DND-41 (cell line): ENCODE measurements at regions not wholly inside any gene's neighbourhood (a gene's known extent, or its start where the extent isn't known, plus 50 kb on each side); places are given as distances from the start of the nearest gene placed in this dataset.

Source experiments
- ATAC-seq: fragments of 200-7000 bp; cut with Tn5 transposase; 3 replicates; pipeline ENCODE4 v1.9.1; 2021; ENCODE audit warnings: low read depth; ENCODE audit not compliant: insufficient read depth
- DNase-seq: peaks from one replicate; pipeline ENCODE4 v3.0.0-alpha.2; 2020
- H2AFZ ChIP-seq: 2 replicates; pipeline ENCODE4 v1.6.0; 2012; ENCODE audit warnings: low read depth, low read length
- H3K27ac ChIP-seq: 2 replicates; pipeline ENCODE4 v1.5.1; 2012; ENCODE audit warnings: low read length, inconsistent platforms
- H3K27me3 ChIP-seq: fragments of 200-600 bp; sonication (generic); 2 replicates; pipeline ENCODE4 v1.6.0; 2012; ENCODE audit warnings: low read length, mild to moderate bottlenecking, inconsistent platforms; ENCODE audit not compliant: insufficient read depth, poor library complexity
- H3K36me3 ChIP-seq: 2 replicates; pipeline ENCODE4 v1.5.1; 2012; ENCODE audit warnings: low read length, inconsistent platforms; ENCODE audit not compliant: insufficient read depth
- H3K4me1 ChIP-seq: 2 replicates; pipeline ENCODE4 v1.5.1; 2012; ENCODE audit warnings: mild to moderate bottlenecking, low read length; ENCODE audit not compliant: insufficient read depth
- H3K4me2 ChIP-seq: 2 replicates; pipeline ENCODE4 v1.6.0; 2012; ENCODE audit warnings: mild to moderate bottlenecking, moderate library complexity, low read length, inconsistent platforms; ENCODE audit not compliant: insufficient read depth
- H3K4me3 ChIP-seq, 2 experiments: fragments of 200-600 bp in 1 of 2; shearing (Covaris generic) in 1 of 2; 2 replicates each; pipeline ENCODE4 v1.5.1; 2012 to 2016; ENCODE audit warnings: inconsistent platforms in 2 of 2, low read length in 2 of 2, mild to moderate bottlenecking in 2 of 2, low read depth in 1 of 2, moderate library complexity in 1 of 2
- H3K79me2 ChIP-seq: 2 replicates; pipeline ENCODE4 v1.6.0; 2012; ENCODE audit warnings: low read length, inconsistent platforms; ENCODE audit not compliant: insufficient read depth
- H3K9ac ChIP-seq: 2 replicates; pipeline ENCODE4 v1.6.0; 2012; ENCODE audit warnings: low read depth, mild to moderate bottlenecking, inconsistent platforms, low read length, moderate library complexity
- H3K9me3 ChIP-seq: 2 replicates; pipeline ENCODE4 v1.5.1; 2012; ENCODE audit warnings: low read length, moderate library complexity, mild to moderate bottlenecking, inconsistent platforms; ENCODE audit not compliant: insufficient read depth, severe bottlenecking
- H4K20me1 ChIP-seq: 2 replicates; pipeline ENCODE4 v1.6.0; 2012; ENCODE audit warnings: low read length; ENCODE audit not compliant: insufficient read depth
- EZH2 ChIP-seq: IDR thresholded peaks from 3 replicates; pipeline ENCODE4 v1.6.1; 2012; ENCODE audit warnings: borderline replicate concordance, low read depth, mild to moderate bottlenecking, moderate library complexity, low read length, inconsistent platforms; ENCODE audit not compliant: severe bottlenecking
- TF ChIP-seq, protein P1 (sequence below): IDR thresholded peaks from 2 replicates; pipeline ENCODE4 v1.5.1; 2012; ENCODE audit warnings: borderline replicate concordance, low read length, moderate library complexity, mild to moderate bottlenecking; ENCODE audit not compliant: poor library complexity, severe bottlenecking; ENCODE audit errors: extremely low read depth

DNA sequence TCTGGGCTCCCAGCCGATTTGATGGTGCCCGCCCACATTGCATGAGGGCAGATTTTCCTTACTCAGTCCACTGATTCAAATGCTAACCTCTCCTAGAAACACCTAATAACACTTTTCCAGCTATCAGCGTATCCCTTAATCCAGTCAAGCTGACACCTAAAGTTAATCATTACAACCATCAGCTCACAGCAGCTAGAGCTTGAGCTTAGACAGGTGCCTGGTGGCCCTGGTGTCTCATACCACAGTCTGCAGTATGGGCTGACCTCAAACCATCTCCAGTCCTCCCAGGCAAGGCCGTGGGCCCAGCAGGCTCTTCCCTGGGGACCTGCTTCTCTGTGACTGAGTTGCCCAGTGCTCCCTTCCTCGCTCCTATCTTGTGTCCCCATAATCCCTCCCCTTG, 174.4 kb upstream of the NECTIN1 start:
- Histone ChIP-seq H4K20me1 (no peaks in the 10 kb centered on the region; the same call in 1 of the 2 replicates), H3K4me2 (no peak overlapping the region), H3K27me3 (peaks cover 19% of the 10 kb centered on the region), H3K4me3 (no peak overlapping the region), H3K4me1 (no peaks in the 10 kb centered on the region), H3K9me3 (no peaks in the 10 kb centered on the region), H3K9ac (no peak overlapping the region), H2AFZ (no peak overlapping the region), H3K36me3 (no peaks in the 10 kb centered on the region), H3K79me2 (no peaks in the 10 kb centered on the region), H3K27ac (no peak overlapping the region)
- DNase-seq (no peak), ATAC-seq (no peak)
- TF ChIP-seq EZH2: no peak
- TF ChIP-seq, protein P1, sequence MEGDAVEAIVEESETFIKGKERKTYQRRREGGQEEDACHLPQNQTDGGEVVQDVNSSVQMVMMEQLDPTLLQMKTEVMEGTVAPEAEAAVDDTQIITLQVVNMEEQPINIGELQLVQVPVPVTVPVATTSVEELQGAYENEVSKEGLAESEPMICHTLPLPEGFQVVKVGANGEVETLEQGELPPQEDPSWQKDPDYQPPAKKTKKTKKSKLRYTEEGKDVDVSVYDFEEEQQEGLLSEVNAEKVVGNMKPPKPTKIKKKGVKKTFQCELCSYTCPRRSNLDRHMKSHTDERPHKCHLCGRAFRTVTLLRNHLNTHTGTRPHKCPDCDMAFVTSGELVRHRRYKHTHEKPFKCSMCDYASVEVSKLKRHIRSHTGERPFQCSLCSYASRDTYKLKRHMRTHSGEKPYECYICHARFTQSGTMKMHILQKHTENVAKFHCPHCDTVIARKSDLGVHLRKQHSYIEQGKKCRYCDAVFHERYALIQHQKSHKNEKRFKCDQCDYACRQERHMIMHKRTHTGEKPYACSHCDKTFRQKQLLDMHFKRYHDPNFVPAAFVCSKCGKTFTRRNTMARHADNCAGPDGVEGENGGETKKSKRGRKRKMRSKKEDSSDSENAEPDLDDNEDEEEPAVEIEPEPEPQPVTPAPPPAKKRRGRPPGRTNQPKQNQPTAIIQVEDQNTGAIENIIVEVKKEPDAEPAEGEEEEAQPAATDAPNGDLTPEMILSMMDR: no peak

DNA sequence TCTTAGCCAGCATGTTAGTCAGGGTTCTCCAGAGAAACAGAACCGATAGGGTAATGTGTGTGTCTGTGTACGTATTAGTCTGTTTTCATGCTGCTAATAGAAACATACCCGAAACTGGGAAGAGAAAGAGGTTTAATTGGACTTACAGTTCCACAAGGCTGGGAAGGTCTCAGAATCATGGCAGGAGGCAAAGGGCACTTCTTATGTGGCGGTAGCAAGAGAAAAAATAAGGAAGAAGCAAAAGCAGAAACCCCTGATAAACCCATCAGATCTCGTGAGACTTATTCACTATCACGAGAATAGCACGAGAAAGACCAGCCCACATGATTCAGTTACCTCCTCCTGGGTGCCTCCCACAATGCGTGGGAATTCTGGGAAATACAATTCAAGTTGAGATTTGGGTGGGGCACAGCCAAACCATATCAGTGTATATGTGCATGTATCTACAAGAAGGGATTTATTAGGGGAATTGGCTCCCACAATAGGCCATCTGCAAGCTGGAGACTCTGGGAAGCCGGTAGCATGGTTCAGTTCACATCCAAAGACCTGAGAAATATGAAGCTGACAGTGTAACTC, 173.7 kb upstream of the NECTIN1 start:
- no peak overlapping the region for H3K9ac ChIP-seq
- H3K27me3 ChIP-seq: peaks cover 19% of the 10 kb centered on the region
- no peaks in the 10 kb centered on the region for H3K79me2 ChIP-seq
- H3K4me2 ChIP-seq: no peak overlapping the region
- no peaks in the 10 kb centered on the region for H3K4me1 ChIP-seq
- no peak overlapping the region for H3K27ac ChIP-seq
- H3K4me3 ChIP-seq: no peak overlapping the region
- no peak for DNase-seq
- TF ChIP-seq, protein P1: no peak
- TF ChIP-seq EZH2: no peak
- H3K36me3 ChIP-seq: no peaks in the 10 kb centered on the region
- no peak overlapping the region for H2AFZ ChIP-seq
- no peaks in the 10 kb centered on the region for H3K9me3 ChIP-seq
- no peaks in the 10 kb centered on the region; the same call in 1 of the 2 replicates for H4K20me1 ChIP-seq
- no peak for ATAC-seq

DNA sequence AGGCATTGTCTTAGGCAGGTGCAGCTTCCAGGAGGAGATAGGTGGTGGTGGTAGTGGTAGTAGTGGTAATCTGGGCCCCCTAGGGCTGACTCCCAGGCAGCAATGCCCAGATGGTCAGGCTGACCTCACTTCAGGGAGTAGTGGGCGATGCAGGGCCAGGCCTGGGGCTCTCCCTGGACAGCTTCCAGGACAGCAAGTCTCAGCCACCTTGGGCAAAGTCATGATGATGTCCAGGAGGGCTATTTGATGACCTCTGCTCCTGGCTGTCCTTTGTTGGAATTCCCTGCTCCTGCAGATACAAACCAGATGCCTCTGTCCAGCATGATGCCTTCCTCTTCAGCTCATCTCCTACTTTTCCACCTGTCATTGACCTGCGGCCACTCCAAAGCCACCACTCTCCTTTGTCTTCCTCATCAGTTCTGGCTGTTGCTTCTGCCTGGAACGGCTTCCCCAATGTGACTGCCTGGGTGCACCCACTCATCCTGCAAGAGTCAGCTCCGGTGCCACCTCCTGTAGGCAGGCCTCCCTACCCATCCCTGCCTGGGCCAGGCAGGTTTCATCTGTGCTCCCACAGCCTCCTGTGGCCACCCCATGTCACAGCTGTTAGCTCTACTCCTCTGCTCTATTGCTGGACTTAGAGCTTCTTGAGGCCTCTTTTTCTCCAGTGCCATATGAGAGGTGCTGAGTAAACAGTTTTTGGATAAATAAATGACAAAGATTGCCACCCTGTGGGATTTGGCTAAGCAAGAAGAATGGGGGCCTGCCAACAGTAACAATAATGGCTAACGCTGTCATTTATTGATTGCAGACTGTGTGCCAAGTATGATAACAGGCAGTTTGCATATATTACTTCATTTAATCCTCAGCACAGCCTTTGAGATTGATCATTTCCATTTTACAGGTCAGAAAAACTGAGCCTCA, 172.9 kb upstream of the NECTIN1 start:
- H2AFZ ChIP-seq: no peak overlapping the region
- no peak for TF ChIP-seq EZH2
- TF ChIP-seq, protein P1: no peak
- H3K79me2 ChIP-seq: no peaks in the 10 kb centered on the region
- no peak for ATAC-seq
- no peak for DNase-seq
- H3K27ac ChIP-seq: no peak overlapping the region
- peaks cover 21% of the 10 kb centered on the region for H3K27me3 ChIP-seq
- no peak overlapping the region for H3K4me2 ChIP-seq
- no peaks in the 10 kb centered on the region for H3K9me3 ChIP-seq
- H3K36me3 ChIP-seq: no peaks in the 10 kb centered on the region
- H3K9ac ChIP-seq: no peak overlapping the region
- no peaks in the 10 kb centered on the region; the same call in 1 of the 2 replicates for H4K20me1 ChIP-seq
- no peaks in the 10 kb centered on the region for H3K4me1 ChIP-seq
- no peak overlapping the region for H3K4me3 ChIP-seq
